Hepatocyte (in vitro differentiated cells): ENCODE measurements at regions not wholly inside any gene's neighbourhood (a gene's known extent, or its start where the extent isn't known, plus 50 kb on each side); places are given as distances from the start of the nearest gene placed in this dataset.

Experiments
- DNase-seq: peaks from one replicate; pipeline ENCODE4 v3.0.0-alpha.2; 2016; ENCODE audit warnings: low spot score
- H2AFZ ChIP-seq: fragments of 200-600 bp; sonication (generic); 2 replicates; pipeline ENCODE4 v1.6.0; 2016; ENCODE audit warnings: antibody characterized with exemption, mild to moderate bottlenecking
- H3K27ac ChIP-seq: fragments of 200-600 bp; sonication (generic); 2 replicates; pipeline ENCODE4 v1.5.1; 2016; ENCODE audit warnings: mild to moderate bottlenecking
- H3K27me3 ChIP-seq: fragments of 200-600 bp; sonication (generic); 2 replicates; pipeline ENCODE4 v1.6.1; 2016
- H3K36me3 ChIP-seq: fragments of 200-600 bp; sonication (generic); replicated peaks from 2 replicates; pipeline ENCODE4 v1.5.1; 2016; ENCODE audit warnings: low read depth; ENCODE audit not compliant: insufficient read depth
- H3K4me1 ChIP-seq: fragments of 200-600 bp; sonication (generic); 2 replicates; pipeline ENCODE4 v1.5.1; 2016; ENCODE audit warnings: mild to moderate bottlenecking, moderate library complexity; ENCODE audit not compliant: insufficient read depth
- H3K4me2 ChIP-seq: fragments of 200-600 bp; sonication (generic); 2 replicates; pipeline ENCODE4 v1.6.0; 2016
- H3K4me3 ChIP-seq: fragments of 200-600 bp; sonication (generic); 2 replicates; pipeline ENCODE4 v1.5.1; 2016; ENCODE audit warnings: mild to moderate bottlenecking
- H3K79me2 ChIP-seq: fragments of 200-600 bp; sonication (generic); 2 replicates; pipeline ENCODE4 v1.6.0; 2017; ENCODE audit warnings: mild to moderate bottlenecking
- H3K9me2 ChIP-seq: fragments of 200-600 bp; sonication (generic); replicated peaks from 2 replicates; pipeline ENCODE4 v1.6.0; 2017; ENCODE audit warnings: mild to moderate bottlenecking; ENCODE audit not compliant: insufficient read depth
- H3K9me3 ChIP-seq: fragments of 200-600 bp; sonication (generic); 2 replicates; pipeline ENCODE4 v1.5.1; 2016; ENCODE audit warnings: low read depth, mild to moderate bottlenecking
- H4K20me1 ChIP-seq: fragments of 200-600 bp; sonication (generic); 2 replicates; pipeline ENCODE4 v1.6.0; 2016; ENCODE audit warnings: mild to moderate bottlenecking; ENCODE audit not compliant: insufficient read depth, poor library complexity, severe bottlenecking
- EZH2 ChIP-seq: fragments of 200-600 bp; sonication (generic); IDR thresholded peaks from 2 replicates; pipeline ENCODE4 v1.6.1; 2016; ENCODE audit warnings: antibody characterized with exemption, mild to moderate bottlenecking, borderline replicate concordance
- EZH2phosphoT487 ChIP-seq: fragments of 200-600 bp; sonication (generic); IDR thresholded peaks from one replicate; pipeline ENCODE4 v1.6.1; 2018; ENCODE audit warnings: antibody characterized with exemption, mild to moderate bottlenecking, low read depth, moderate library complexity; ENCODE audit not compliant: unreplicated experiment, severe bottlenecking
- WGBS: methylation state at CpG from one replicate; pipeline ENCODE4 v1.1.6; 2016; ENCODE audit warnings: low lambda C conversion rate; ENCODE audit errors: missing lambda C conversion rate; 5-methylcytosine and 5-hydroxymethylcytosine counted together
- TF ChIP-seq, protein P1 (sequence below): fragments of 200-600 bp; sonication (generic); IDR thresholded peaks from 2 replicates; pipeline ENCODE4 v1.5.1; 2016; ENCODE audit warnings: antibody characterized with exemption, mild to moderate bottlenecking; ENCODE audit not compliant: poor library complexity

DNA sequence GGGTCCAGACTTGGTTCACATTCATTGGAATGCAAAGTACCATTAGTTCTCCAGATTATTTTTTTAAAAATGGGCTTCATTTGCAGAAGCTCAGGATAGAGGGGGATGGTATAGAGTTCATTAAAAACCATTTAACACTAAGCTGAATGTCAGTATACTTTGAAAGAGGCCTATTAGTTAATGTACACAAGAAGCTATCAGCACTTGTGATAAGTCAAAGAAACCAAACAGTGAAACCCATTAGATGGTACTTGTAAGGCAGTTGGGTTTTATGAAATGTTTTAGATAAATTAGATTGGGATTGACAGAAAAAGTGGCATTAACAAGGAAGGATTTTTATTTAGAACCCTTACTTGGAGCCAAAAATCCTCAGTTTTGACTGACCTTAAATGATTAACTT, 229.2 kb upstream of the MPDZ start:
- no peak overlapping the region for H3K4me2 ChIP-seq
- no peak overlapping the region for H3K27ac ChIP-seq
- H3K4me3 ChIP-seq: no peak overlapping the region
- H3K4me1 ChIP-seq: peaks cover 7% of the 10 kb centered on the region
- no peaks in the 10 kb centered on the region for H3K79me2 ChIP-seq
- H3K9me2 ChIP-seq: no peaks in the 10 kb centered on the region
- no peaks in the 10 kb centered on the region for H3K9me3 ChIP-seq
- TF ChIP-seq, protein P1, sequence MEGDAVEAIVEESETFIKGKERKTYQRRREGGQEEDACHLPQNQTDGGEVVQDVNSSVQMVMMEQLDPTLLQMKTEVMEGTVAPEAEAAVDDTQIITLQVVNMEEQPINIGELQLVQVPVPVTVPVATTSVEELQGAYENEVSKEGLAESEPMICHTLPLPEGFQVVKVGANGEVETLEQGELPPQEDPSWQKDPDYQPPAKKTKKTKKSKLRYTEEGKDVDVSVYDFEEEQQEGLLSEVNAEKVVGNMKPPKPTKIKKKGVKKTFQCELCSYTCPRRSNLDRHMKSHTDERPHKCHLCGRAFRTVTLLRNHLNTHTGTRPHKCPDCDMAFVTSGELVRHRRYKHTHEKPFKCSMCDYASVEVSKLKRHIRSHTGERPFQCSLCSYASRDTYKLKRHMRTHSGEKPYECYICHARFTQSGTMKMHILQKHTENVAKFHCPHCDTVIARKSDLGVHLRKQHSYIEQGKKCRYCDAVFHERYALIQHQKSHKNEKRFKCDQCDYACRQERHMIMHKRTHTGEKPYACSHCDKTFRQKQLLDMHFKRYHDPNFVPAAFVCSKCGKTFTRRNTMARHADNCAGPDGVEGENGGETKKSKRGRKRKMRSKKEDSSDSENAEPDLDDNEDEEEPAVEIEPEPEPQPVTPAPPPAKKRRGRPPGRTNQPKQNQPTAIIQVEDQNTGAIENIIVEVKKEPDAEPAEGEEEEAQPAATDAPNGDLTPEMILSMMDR: no peak
- no peak for TF ChIP-seq EZH2
- TF ChIP-seq EZH2phosphoT487: no peak
- H3K27me3 ChIP-seq: no peaks in the 10 kb centered on the region
- no peaks in the 10 kb centered on the region for H4K20me1 ChIP-seq
- no peak for DNase-seq
- H2AFZ ChIP-seq: no peak overlapping the region
- no peaks in the 10 kb centered on the region for H3K36me3 ChIP-seq

DNA sequence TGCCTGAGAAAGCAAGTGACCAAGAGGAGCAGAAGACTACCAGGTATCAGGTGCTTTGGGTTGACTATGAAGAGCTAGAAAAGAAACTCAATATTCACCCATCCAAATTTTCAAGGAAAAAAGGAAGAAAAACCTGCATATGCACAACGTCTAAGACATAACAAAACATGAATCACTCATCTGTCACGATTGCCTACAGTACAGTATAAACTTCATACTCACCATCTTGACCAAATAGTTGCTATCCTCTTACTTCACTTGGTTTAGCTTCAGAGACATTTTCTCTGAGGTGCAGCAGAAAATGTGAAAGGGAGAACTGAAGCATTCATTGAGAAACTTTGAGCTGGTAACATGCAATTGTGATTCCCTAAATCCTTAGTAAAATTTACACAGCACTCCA, 228.6 kb upstream of the MPDZ start:
- no peak for DNase-seq
- no peaks in the 10 kb centered on the region for H3K27me3 ChIP-seq
- H3K36me3 ChIP-seq: no peaks in the 10 kb centered on the region
- no peaks in the 10 kb centered on the region for H3K79me2 ChIP-seq
- no peak overlapping the region for H2AFZ ChIP-seq
- H3K4me1 ChIP-seq: peaks cover 1% of the 10 kb centered on the region
- H3K9me3 ChIP-seq: no peaks in the 10 kb centered on the region
- TF ChIP-seq, protein P1: no peak
- no peak for TF ChIP-seq EZH2
- TF ChIP-seq EZH2phosphoT487: no peak
- WGBS: 78% methylated on average over 2 of the region's 2 CpGs
- no peak overlapping the region for H3K4me3 ChIP-seq
- no peak overlapping the region for H3K27ac ChIP-seq
- no peaks in the 10 kb centered on the region for H4K20me1 ChIP-seq
- no peaks in the 10 kb centered on the region for H3K9me2 ChIP-seq
- no peak overlapping the region for H3K4me2 ChIP-seq

DNA sequence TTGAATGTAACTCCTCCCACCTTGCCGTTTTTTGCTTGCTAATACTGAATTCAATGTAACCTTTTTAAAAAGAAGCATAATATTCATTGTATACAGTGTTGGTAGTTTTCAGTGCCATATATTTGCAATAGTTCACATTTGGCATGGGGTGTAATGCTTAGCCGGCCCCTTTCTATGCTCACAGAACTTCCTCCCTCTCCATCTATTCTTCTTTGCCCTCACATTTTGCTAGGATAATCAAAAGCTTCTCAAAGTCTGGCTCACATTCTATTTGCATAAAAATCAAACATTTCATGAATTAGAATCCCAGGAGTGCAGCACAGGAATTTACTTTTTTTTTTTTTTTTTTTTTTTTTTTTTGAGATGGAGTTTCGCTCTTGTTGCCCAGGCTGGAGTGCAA, 226.3 kb upstream of the MPDZ start:
- H3K4me3 ChIP-seq: no peak overlapping the region
- H3K9me3 ChIP-seq: no peaks in the 10 kb centered on the region
- no peak for TF ChIP-seq EZH2
- TF ChIP-seq, protein P1: no peak
- no peak for TF ChIP-seq EZH2phosphoT487
- H3K27me3 ChIP-seq: no peaks in the 10 kb centered on the region
- no peaks in the 10 kb centered on the region for H4K20me1 ChIP-seq
- no peaks in the 10 kb centered on the region for H3K9me2 ChIP-seq
- no peaks in the 10 kb centered on the region for H3K36me3 ChIP-seq
- H3K27ac ChIP-seq: no peak overlapping the region
- no peaks in the 10 kb centered on the region for H3K4me1 ChIP-seq
- WGBS: 96% methylated on average over 2 of the region's 3 CpGs
- no peak overlapping the region for H2AFZ ChIP-seq
- H3K79me2 ChIP-seq: no peaks in the 10 kb centered on the region
- DNase-seq: no peak
- H3K4me2 ChIP-seq: no peak overlapping the region

DNA sequence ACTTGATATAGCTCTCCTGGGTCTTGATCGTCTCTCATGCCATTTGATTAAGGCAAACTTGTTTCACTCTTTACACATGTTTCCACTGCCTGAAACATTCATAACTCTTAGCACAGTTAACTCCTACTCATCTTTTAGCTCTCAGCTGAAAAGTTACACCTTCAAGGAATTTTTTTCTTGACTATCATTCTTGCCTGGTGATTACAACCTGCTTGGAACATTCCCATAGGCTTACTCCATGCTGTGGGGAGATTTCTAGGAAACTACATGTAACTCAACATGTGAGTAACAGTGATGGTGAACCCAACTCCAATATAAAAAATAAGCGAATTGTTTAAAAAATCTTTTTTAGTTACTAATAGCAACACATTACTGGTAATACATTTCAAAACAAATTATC, 224.1 kb upstream of the MPDZ start:
- DNase-seq: no peak
- H3K9me2 ChIP-seq: no peaks in the 10 kb centered on the region
- no peaks in the 10 kb centered on the region for H3K79me2 ChIP-seq
- no peak overlapping the region for H3K27ac ChIP-seq
- H3K4me1 ChIP-seq: no peaks in the 10 kb centered on the region
- no peak overlapping the region for H3K4me3 ChIP-seq
- H3K4me2 ChIP-seq: no peak overlapping the region
- no peaks in the 10 kb centered on the region for H3K9me3 ChIP-seq
- H2AFZ ChIP-seq: no peak overlapping the region
- 95% methylated on average over 2 of the region's 2 CpGs for WGBS
- no peaks in the 10 kb centered on the region for H3K27me3 ChIP-seq
- H4K20me1 ChIP-seq: no peaks in the 10 kb centered on the region
- TF ChIP-seq EZH2: no peak
- TF ChIP-seq, protein P1: no peak
- TF ChIP-seq EZH2phosphoT487: no peak
- H3K36me3 ChIP-seq: no peaks in the 10 kb centered on the region
